Neural cell (in vitro differentiated cells): ENCODE measurements at regions not wholly inside any gene's neighbourhood (a gene's known extent, or its start where the extent isn't known, plus 50 kb on each side); places are given as distances from the start of the nearest gene placed in this dataset.

Experiments
- H2AFZ ChIP-seq: fragments of 200-600, 300-800 bp; sonication (generic), shearing (Covaris generic); 2 replicates; pipeline ENCODE4 v1.6.0; 2014; ENCODE audit warnings: low read depth, mild to moderate bottlenecking, antibody characterized with exemption, low read length, moderate library complexity
- H3F3A ChIP-seq: fragments of 200-600 bp; shearing (Covaris generic); 2 replicates; pipeline ENCODE4 v1.6.1; 2016; ENCODE audit warnings: mild to moderate bottlenecking, moderate library complexity, mixed read lengths, antibody characterized with exemption, low read length; ENCODE audit not compliant: insufficient read depth, poor library complexity, severe bottlenecking
- H3K27ac ChIP-seq: fragments of 200-600, 300-800 bp; sonication (generic), shearing (Covaris generic); 2 replicates; pipeline ENCODE4 v1.5.1; 2014; ENCODE audit warnings: mild to moderate bottlenecking, low read length, moderate library complexity
- H3K27me3 ChIP-seq: fragments of 300-800, 200-600 bp; sonication (generic), shearing (Covaris generic); 2 replicates; pipeline ENCODE4 v1.6.0; 2014; ENCODE audit warnings: mild to moderate bottlenecking, low read depth, low read length, moderate library complexity; ENCODE audit not compliant: insufficient read depth
- H3K36me3 ChIP-seq: fragments of 300-800, 200-600 bp; sonication (generic), shearing (Covaris generic); 2 replicates; pipeline ENCODE4 v1.5.1; 2014; ENCODE audit warnings: mild to moderate bottlenecking, antibody characterized with exemption, low read length, moderate library complexity; ENCODE audit not compliant: insufficient read depth
- H3K4me2 ChIP-seq: fragments of 300-800, 200-600 bp; sonication (generic), shearing (Covaris generic); 2 replicates; pipeline ENCODE4 v1.6.0; 2014; ENCODE audit warnings: mild to moderate bottlenecking, low read length
- H3K4me3 ChIP-seq: fragments of 300-800, 200-600 bp; sonication (generic), shearing (Covaris generic); 2 replicates; pipeline ENCODE4 v1.5.1; 2014; ENCODE audit warnings: mild to moderate bottlenecking, low read length, moderate library complexity
- H3K79me2 ChIP-seq: fragments of 200-600 bp; shearing (Covaris generic); replicated peaks from 2 replicates; pipeline ENCODE4 v1.6.0; 2014; ENCODE audit warnings: mild to moderate bottlenecking, low read length, moderate library complexity; ENCODE audit not compliant: insufficient read depth
- H3K9ac ChIP-seq: fragments of 300-800, 200-600 bp; sonication (generic), shearing (Covaris generic); 2 replicates; pipeline ENCODE4 v1.6.1; 2016; ENCODE audit warnings: mild to moderate bottlenecking, low read length, mixed read lengths
- H3K9me2 ChIP-seq: fragments of 200-600 bp; shearing (Covaris generic); 2 replicates; pipeline ENCODE4 v1.6.1; 2016; ENCODE audit warnings: mild to moderate bottlenecking, low read length, mixed read lengths; ENCODE audit not compliant: insufficient read depth
- H3K9me3 ChIP-seq: fragments of 200-600, 300-800 bp; sonication (generic), shearing (Covaris generic); 2 replicates; pipeline ENCODE4 v1.6.1; 2016; ENCODE audit warnings: mild to moderate bottlenecking, mixed run types, low read length, moderate library complexity, mixed read lengths
- H4K20me1 ChIP-seq: fragments of 200-600 bp; shearing (Covaris generic); 2 replicates; pipeline ENCODE4 v1.6.1; 2016; ENCODE audit warnings: mild to moderate bottlenecking, mixed run types; ENCODE audit not compliant: insufficient read depth
- CTCF ChIP-seq: fragments of 450-650 bp; IDR thresholded peaks from 2 replicates; pipeline ENCODE4 v1.5.1; 2014; ENCODE audit warnings: antibody characterized with exemption, mild to moderate bottlenecking, moderate library complexity; ENCODE audit not compliant: poor library complexity, severe bottlenecking
- EP300 ChIP-seq: fragments of 450-650 bp; conservative IDR thresholded peaks from 2 replicates; pipeline ENCODE4 v1.6.1; 2014; ENCODE audit warnings: antibody characterized with exemption, mild to moderate bottlenecking, moderate library complexity; ENCODE audit not compliant: poor library complexity, severe bottlenecking
- EZH2 ChIP-seq: fragments of 200-600, 300-800 bp; shearing (Covaris generic), sonication (generic); IDR thresholded peaks from 2 replicates; pipeline ENCODE4 v1.6.1; 2014; ENCODE audit warnings: antibody characterized with exemption, low read length, borderline replicate concordance, mild to moderate bottlenecking; ENCODE audit not compliant: insufficient read depth, poor library complexity, severe bottlenecking
- MXI1 ChIP-seq: fragments of 450-650 bp; conservative IDR thresholded peaks from 2 replicates; pipeline ENCODE4 v1.6.1; 2014; ENCODE audit warnings: antibody characterized with exemption, mild to moderate bottlenecking; ENCODE audit not compliant: poor library complexity, severe bottlenecking
- POLR2AphosphoS5 ChIP-seq: IDR thresholded peaks from 2 replicates; pipeline ENCODE4 v1.6.1; 2012
- RAD21 ChIP-seq: fragments of 450-650 bp; conservative IDR thresholded peaks from 2 replicates; pipeline ENCODE4 v1.6.1; 2014; ENCODE audit warnings: antibody characterized with exemption, mild to moderate bottlenecking, moderate library complexity
- REST ChIP-seq: IDR thresholded peaks from 2 replicates; pipeline ENCODE4 v1.6.1; 2012; ENCODE audit warnings: borderline replicate concordance
- SMC3 ChIP-seq: fragments of 450-650 bp; conservative IDR thresholded peaks from 2 replicates; pipeline ENCODE4 v1.6.1; 2014; ENCODE audit warnings: antibody characterized with exemption, mild to moderate bottlenecking, moderate library complexity; ENCODE audit not compliant: poor library complexity
- TAF1 ChIP-seq: IDR thresholded peaks from 2 replicates; pipeline ENCODE4 v1.6.1; 2012; ENCODE audit warnings: low read depth

GRCh38 chr11:27263986-27264385, 99.0 kb downstream of the CCDC34 start:
- H3K36me3 ChIP-seq, result no peaks in the 10 kb centered on the region
- H3K79me2 ChIP-seq, result no peaks in the 10 kb centered on the region
- no peaks in the 10 kb centered on the region for H3F3A ChIP-seq
- no peak overlapping the region for H3K9ac ChIP-seq
- TF ChIP-seq POLR2AphosphoS5 (no peak), REST (no peak), EP300 (no peak), EZH2 (no peak), TAF1 (no peak), RAD21 (no peak), SMC3 (no peak), MXI1 (no peak), CTCF (no peak)
- no peaks in the 10 kb centered on the region for H3K9me2 ChIP-seq
- H2AFZ ChIP-seq, result no peak overlapping the region
- no peaks in the 10 kb centered on the region for H4K20me1 ChIP-seq
- H3K4me3 ChIP-seq, result no peak overlapping the region
- H3K27ac ChIP-seq, result no peak overlapping the region
- no peaks in the 10 kb centered on the region for H3K27me3 ChIP-seq
- H3K9me3 ChIP-seq, result no peaks in the 10 kb centered on the region
- H3K4me2 ChIP-seq, result no peak overlapping the region

- H2AFZ ChIP-seq, result no peak overlapping the region
- H3K36me3 ChIP-seq, result no peaks in the 10 kb centered on the region
- H3K9ac ChIP-seq, result no peak overlapping the region
- no peaks in the 10 kb centered on the region for H3K9me3 ChIP-seq
- no peaks in the 10 kb centered on the region for H4K20me1 ChIP-seq
- H3K27ac ChIP-seq, result no peak overlapping the region
- no peaks in the 10 kb centered on the region for H3K27me3 ChIP-seq
- no peak overlapping the region for H3K4me2 ChIP-seq
- H3K4me3 ChIP-seq, result no peak overlapping the region
- no peak for TF ChIP-seq TAF1
- no peak for TF ChIP-seq SMC3
- TF ChIP-seq RAD21, result no peak
- TF ChIP-seq EP300, result no peak
- no peak for TF ChIP-seq POLR2AphosphoS5
- no peak for TF ChIP-seq CTCF
- H3K79me2 ChIP-seq, result no peaks in the 10 kb centered on the region
- H3F3A ChIP-seq, result no peaks in the 10 kb centered on the region
- no peaks in the 10 kb centered on the region for H3K9me2 ChIP-seq
Measured at GRCh38 chr11:27263046-27263445, 100.0 kb downstream of the CCDC34 start.
